Sigmoid colon (tissue), 6 donors: ENCODE measurements at regions not wholly inside any gene's neighbourhood (a gene's known extent, or its start where the extent isn't known, plus 50 kb on each side); places are given as distances from the start of the nearest gene placed in this dataset.
"Not testable (repeated sequence)": the region's sequence is repeated elsewhere in the genome, so short reads cannot be mapped to it uniquely, and the experiment has no call there.

ENCODE experiments used
- DNase-seq: peaks from one replicate; pipeline ENCODE4 v3.0.0-alpha.2; 2019
- H3K27ac ChIP-seq, 4 donors: fragments of 200-600 bp; sonication (generic); one replicate each; pipeline ENCODE4 v1.5.1; 2016 to 2019; ENCODE audit warnings: mild to moderate bottlenecking in 1 of 4
- H3K27me3 ChIP-seq, 3 donors: fragments of 200-600 bp; sonication (generic); one replicate each; pipeline ENCODE4 v1.5.1; 2019; ENCODE audit warnings: mild to moderate bottlenecking in 1 of 3
- H3K36me3 ChIP-seq, 4 donors: fragments of 200-600 bp; sonication (generic); one replicate each; pipeline ENCODE4 v1.5.1; 2016 to 2019
- H3K4me1 ChIP-seq, 4 donors: fragments of 200-600 bp; sonication (generic); one replicate each; pipeline ENCODE4 v1.5.1; 2017 to 2019
- H3K4me3 ChIP-seq, 4 donors: fragments of 200-600 bp; sonication (generic); one replicate each; pipeline ENCODE4 v1.5.1; 2017 to 2019; ENCODE audit warnings: mild to moderate bottlenecking in 2 of 4, moderate library complexity in 1 of 4
- H3K9me3 ChIP-seq, 4 donors: fragments of 200-600 bp in 3 of 4; sonication (generic) in 3 of 4; one replicate each; pipeline versions ENCODE4 v1.5.1 to v1.6.1; 2013 to 2019
- EP300 ChIP-seq, 4 donors: sonication (generic); formaldehyde crosslinking; IDR thresholded peaks; one replicate each; pipeline ENCODE4 v1.6.1; 2017; ENCODE audit warnings: antibody characterized with exemption in 4 of 4
- POLR2A ChIP-seq, 2 donors: fragments of 450-650 bp; IDR thresholded peaks; one replicate each; pipeline ENCODE4 v1.6.1; 2016; ENCODE audit warnings: antibody characterized with exemption in 2 of 2, mild to moderate bottlenecking in 2 of 2, moderate library complexity in 2 of 2
- POLR2AphosphoS5 ChIP-seq, 4 donors: sonication (generic); formaldehyde crosslinking; IDR thresholded peaks; one replicate each; pipeline ENCODE4 v1.6.1; 2017; ENCODE audit warnings: antibody characterized with exemption in 4 of 4
- WGBS, 2 donors: extraction: QIAGEN DNeasy Blood & Tissue Kit; methylation state at CpG; one replicate each; pipeline ENCODE4 v1.1.7; 2013; 5-methylcytosine and 5-hydroxymethylcytosine counted together
- intact Hi-C: fragments of 100-400 bp; cut with DNase I; formaldehyde crosslinking; loops from one replicate; pipeline ENCODE4 v1.15.1; 2023
- TF ChIP-seq, protein P1 (sequence below), 4 experiments: fragments of 450-650 bp in 3 of 4; fragments of 200-600 bp in 1 of 4; IDR thresholded peaks; one replicate each; pipeline ENCODE4 v1.5.1; 2016 to 2019; ENCODE audit warnings: antibody characterized with exemption in 4 of 4, mild to moderate bottlenecking in 3 of 4, moderate library complexity in 2 of 4
- donor health status: healthy with polysubstance abuse.
- donor health status: healthy.

DNA sequence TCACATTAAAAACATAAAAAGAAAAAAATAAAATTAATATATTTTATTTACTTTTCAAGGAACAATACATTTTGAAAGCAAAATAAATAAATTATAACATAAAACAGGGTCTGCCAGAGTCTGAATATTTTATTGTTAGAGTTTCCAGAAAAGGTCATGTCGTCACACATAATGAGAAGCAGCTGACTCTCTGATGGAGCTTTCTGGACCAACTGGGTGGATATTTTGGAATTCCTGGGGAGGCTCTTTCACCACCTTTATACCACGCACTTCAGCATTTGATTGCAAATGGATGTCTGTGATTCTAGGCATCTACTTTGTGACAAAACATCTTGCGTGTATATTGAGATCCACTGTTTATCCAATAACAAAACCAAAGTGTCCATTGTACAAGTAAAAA is 455.0 kb upstream of the CCDC179 start:
- Histone ChIP-seq H3K27me3 (no peaks in the 10 kb centered on the region), H3K36me3 (no peaks in the 10 kb centered on the region), H3K4me3 (no peak overlapping the region), H3K9me3 (peaks cover 0 to 4% (median 0%) of the 10 kb centered on the region in 4 donors), H3K4me1 (no peaks in the 10 kb centered on the region), H3K27ac (no peak overlapping the region)
- DNase-seq: no peak
- WGBS, 2 donors: 91 to 94% methylated on average over 3 of the region's 3 CpGs
- intact Hi-C loops: no loop called here
- no peak for TF ChIP-seq EP300 (IDR thresholded peaks at IDR 0.05)
- no peak for TF ChIP-seq POLR2AphosphoS5 (IDR thresholded peaks at IDR 0.05)
- TF ChIP-seq POLR2A (IDR thresholded peaks at IDR 0.05): no peak
- TF ChIP-seq, protein P1, sequence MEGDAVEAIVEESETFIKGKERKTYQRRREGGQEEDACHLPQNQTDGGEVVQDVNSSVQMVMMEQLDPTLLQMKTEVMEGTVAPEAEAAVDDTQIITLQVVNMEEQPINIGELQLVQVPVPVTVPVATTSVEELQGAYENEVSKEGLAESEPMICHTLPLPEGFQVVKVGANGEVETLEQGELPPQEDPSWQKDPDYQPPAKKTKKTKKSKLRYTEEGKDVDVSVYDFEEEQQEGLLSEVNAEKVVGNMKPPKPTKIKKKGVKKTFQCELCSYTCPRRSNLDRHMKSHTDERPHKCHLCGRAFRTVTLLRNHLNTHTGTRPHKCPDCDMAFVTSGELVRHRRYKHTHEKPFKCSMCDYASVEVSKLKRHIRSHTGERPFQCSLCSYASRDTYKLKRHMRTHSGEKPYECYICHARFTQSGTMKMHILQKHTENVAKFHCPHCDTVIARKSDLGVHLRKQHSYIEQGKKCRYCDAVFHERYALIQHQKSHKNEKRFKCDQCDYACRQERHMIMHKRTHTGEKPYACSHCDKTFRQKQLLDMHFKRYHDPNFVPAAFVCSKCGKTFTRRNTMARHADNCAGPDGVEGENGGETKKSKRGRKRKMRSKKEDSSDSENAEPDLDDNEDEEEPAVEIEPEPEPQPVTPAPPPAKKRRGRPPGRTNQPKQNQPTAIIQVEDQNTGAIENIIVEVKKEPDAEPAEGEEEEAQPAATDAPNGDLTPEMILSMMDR (IDR thresholded peaks at IDR 0.05): no peak

DNA sequence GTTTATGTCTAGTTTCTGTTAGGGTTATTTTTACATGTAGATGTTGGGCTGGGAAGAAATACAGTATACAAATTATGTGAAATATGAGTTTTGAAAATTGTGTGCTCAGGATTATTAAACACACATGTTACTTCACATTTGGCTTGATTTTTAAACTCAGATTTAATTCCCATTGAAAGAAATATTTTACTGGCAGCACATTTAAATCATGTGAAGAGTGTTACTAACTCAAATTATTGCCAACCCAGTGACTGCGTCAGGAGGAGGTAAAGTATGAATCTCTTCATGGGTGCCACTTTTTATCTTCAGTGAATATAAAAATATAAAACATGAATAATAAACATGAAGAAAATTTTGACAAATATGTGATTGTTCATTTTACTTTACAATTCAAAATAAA is 457.5 kb upstream of the CCDC179 start:
- 88 to 93% methylated on average over 1 of the region's 1 CpG for WGBS, 2 donors
- intact Hi-C loops: no loop called here
- TF ChIP-seq POLR2A (IDR thresholded peaks at IDR 0.05) (no peak), POLR2AphosphoS5 (IDR thresholded peaks at IDR 0.05) (no peak), EP300 (IDR thresholded peaks at IDR 0.05) (no peak)
- TF ChIP-seq, protein P1 (IDR thresholded peaks at IDR 0.05): no peak
- H3K36me3 ChIP-seq: no peaks in the 10 kb centered on the region
- H3K4me1 ChIP-seq: no peaks in the 10 kb centered on the region
- H3K4me3 ChIP-seq: no peak overlapping the region
- DNase-seq: no peak
- H3K27ac ChIP-seq: no peak overlapping the region
- H3K9me3 ChIP-seq: peaks cover 0 to 6% (median 3%) of the 10 kb centered on the region in 4 donors
- no peaks in the 10 kb centered on the region for H3K27me3 ChIP-seq

DNA sequence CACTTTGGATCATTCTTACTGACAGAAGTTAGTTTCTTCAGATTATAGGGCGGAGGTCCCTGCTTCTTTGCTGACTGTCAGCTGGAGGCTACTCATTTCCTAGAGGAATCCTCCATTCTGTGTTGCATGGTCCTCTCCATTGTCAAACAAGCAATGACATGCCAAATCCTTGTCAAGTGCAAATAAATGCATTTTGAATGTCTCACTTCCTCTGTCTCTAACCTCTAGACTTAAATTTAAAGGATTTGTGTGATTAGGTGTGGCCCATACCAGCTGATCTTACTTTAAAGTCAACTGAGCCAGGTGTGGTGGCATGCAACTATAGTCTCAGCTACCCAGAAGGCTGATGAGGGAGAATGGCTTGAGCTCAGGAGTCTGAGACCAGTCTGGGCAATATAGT is 458.4 kb upstream of the CCDC179 start:
- Histone ChIP-seq H3K36me3 (no peaks in the 10 kb centered on the region), H3K27ac (no peak overlapping the region), H3K27me3 (no peaks in the 10 kb centered on the region), H3K4me3 (no peak overlapping the region), H3K4me1 (no peaks in the 10 kb centered on the region), H3K9me3 (peaks cover 0 to 6% (median 3%) of the 10 kb centered on the region in 4 donors)
- TF ChIP-seq EP300 (IDR thresholded peaks at IDR 0.05) (no peak), POLR2A (IDR thresholded peaks at IDR 0.05) (no peak), POLR2AphosphoS5 (IDR thresholded peaks at IDR 0.05) (no peak)
- TF ChIP-seq, protein P1 (IDR thresholded peaks at IDR 0.05): no peak
- WGBS, 2 donors: 83 to 88% methylated on average over 1 of the region's 1 CpG
- intact Hi-C loops: no loop called here
- DNase-seq: no peak

DNA sequence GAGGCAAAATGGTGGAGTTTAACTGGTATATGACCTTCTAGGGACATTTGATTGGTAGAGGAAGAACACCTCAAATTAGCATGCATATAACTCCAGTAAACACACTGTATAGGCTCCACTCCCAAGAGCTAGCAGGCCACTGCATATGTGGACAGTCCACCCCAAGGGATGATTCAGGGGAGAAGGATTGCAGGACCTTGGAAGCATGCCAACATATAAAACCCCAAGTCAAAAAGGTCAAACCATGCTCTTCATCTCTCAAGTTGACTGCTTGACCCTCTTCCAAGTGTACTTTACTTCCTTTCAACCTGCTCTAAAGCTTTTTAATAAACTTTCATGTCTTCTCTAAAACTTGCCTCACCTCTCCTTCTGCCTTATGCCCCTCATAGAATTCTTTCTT is 459.9 kb upstream of the CCDC179 start:
- Histone ChIP-seq H3K4me1 (no peaks in the 10 kb centered on the region), H3K27me3 (no peaks in the 10 kb centered on the region), H3K9me3 (peaks cover 0 to 6% (median 3%) of the 10 kb centered on the region in 4 donors), H3K36me3 (no peaks in the 10 kb centered on the region), H3K4me3 (no peak overlapping the region), H3K27ac (no peak overlapping the region)
- DNase-seq: no peak
- no peak for TF ChIP-seq POLR2A (IDR thresholded peaks at IDR 0.05)
- TF ChIP-seq POLR2AphosphoS5 (IDR thresholded peaks at IDR 0.05): no peak
- TF ChIP-seq EP300 (IDR thresholded peaks at IDR 0.05): no peak
- TF ChIP-seq, protein P1 (IDR thresholded peaks at IDR 0.05): no peak
- intact Hi-C loops: no loop called here

DNA sequence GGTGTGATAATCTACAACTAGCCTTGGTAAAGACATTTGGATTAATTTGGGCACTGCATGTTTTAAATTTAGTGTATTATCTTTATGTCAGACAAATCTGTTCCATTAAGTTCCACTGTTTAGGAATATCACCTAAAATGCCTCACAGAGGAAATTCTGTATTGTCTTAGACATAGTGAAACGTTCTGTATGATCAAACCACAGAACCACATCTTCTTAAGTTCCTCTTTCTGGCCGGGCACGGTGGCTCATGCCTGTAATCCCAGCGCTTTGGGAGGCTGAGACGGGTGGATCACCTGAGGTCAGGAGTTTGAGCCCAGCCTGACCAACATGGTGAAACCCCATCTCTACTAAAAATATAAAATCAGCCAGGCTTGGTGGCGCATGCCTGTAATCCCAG is 475.3 kb upstream of the CCDC179 start:
- 55 to 73% methylated on average over 6 of the region's 6 CpGs for WGBS, 2 donors
- DNase-seq, H3K9me3 ChIP-seq, H3K27ac ChIP-seq, H3K4me3 ChIP-seq, H3K27me3 ChIP-seq, H3K36me3 ChIP-seq, intact Hi-C loops, H3K4me1 ChIP-seq: not testable (repeated sequence)
